ENCODE measurements at regions not wholly inside any gene's neighbourhood (a gene's known extent, or its start where the extent isn't known, plus 50 kb on each side); places are given as distances from the start of the nearest gene placed in this dataset.

GRCh38 chr5:51860532-51861018 lies 477.3 kb downstream of the ISL1 start:
- Histone ChIP-seq H3K27me3 (replicated peaks in 2 of 5; ENCODE audit: control insufficient read depth in 4 of 5, insufficient read depth in 5 of 5, low read length in 4 of 5) (no peaks in the 10 kb centered on the region), H3K4me1 (ENCODE audit: control extremely low read depth in 1 of 4, control insufficient read depth in 4 of 4, insufficient read depth in 4 of 4, low read length in 3 of 4) (no peaks in the 10 kb centered on the region), H3K4me3 (ENCODE audit: control insufficient read depth in 1 of 7, extremely low read depth in 1 of 7, insufficient read depth in 4 of 7, low read depth in 2 of 7, low read length in 6 of 7) (no peak overlapping the region), H3K27ac (ENCODE audit: insufficient read depth in 1 of 2, low read depth in 1 of 2, low read length in 2 of 2, poor library complexity in 1 of 2, severe bottlenecking in 2 of 2) (no peak overlapping the region), H3K36me3 (ENCODE audit: control insufficient read depth in 4 of 4, insufficient read depth in 4 of 4, low read length in 3 of 4) (no peaks in the 10 kb centered on the region), H3K9me3 (ENCODE audit: control extremely low read depth in 1 of 5, control insufficient read depth in 4 of 5, insufficient read depth in 2 of 5, low read depth in 1 of 5, low read length in 4 of 5) (no peaks in the 10 kb centered on the region)
- ChIA-PET CTCF (no interaction called here), POLR2A (no interaction called here)
- no peak for DNase-seq
- no CpG with 5 or more reads among the region's 1 CpG for WGBS (ENCODE audit: insufficient coverage)

- no peaks in the 10 kb centered on the region for H3K36me3 ChIP-seq (ENCODE audit: control insufficient read depth in 4 of 4, insufficient read depth in 4 of 4, low read length in 3 of 4)
- peaks cover 0 to 4% (median 0%) of the 10 kb centered on the region in 5 experiments for H3K9me3 ChIP-seq (ENCODE audit: control extremely low read depth in 1 of 5, control insufficient read depth in 4 of 5, insufficient read depth in 2 of 5, low read depth in 1 of 5, low read length in 4 of 5)
- no peak for DNase-seq
- ChIA-PET POLR2A (no interaction called here), CTCF (no interaction called here)
- no peak overlapping the region for H3K4me3 ChIP-seq (ENCODE audit: control insufficient read depth in 1 of 7, extremely low read depth in 1 of 7, insufficient read depth in 4 of 7, low read depth in 2 of 7, low read length in 6 of 7)
- no peaks in the 10 kb centered on the region for H3K4me1 ChIP-seq (ENCODE audit: control extremely low read depth in 1 of 4, control insufficient read depth in 4 of 4, insufficient read depth in 4 of 4, low read length in 3 of 4)
- no peaks in the 10 kb centered on the region for H3K27me3 ChIP-seq (replicated peaks in 2 of 5; ENCODE audit: control insufficient read depth in 4 of 5, insufficient read depth in 5 of 5, low read length in 4 of 5)
- WGBS (ENCODE audit: insufficient coverage), result 95% methylated on average over 2 of the region's 2 CpGs
- no peak overlapping the region for H3K27ac ChIP-seq (ENCODE audit: insufficient read depth in 1 of 2, low read depth in 1 of 2, low read length in 2 of 2, poor library complexity in 1 of 2, severe bottlenecking in 2 of 2)
Measured at GRCh38 chr5:51872144-51872543, 488.9 kb downstream of the ISL1 start.

GRCh38 chr5:51881901-51882300 lies 498.7 kb downstream of the ISL1 start:
- DNase-seq, result no peak
- H3K4me3 ChIP-seq (ENCODE audit: control insufficient read depth in 1 of 7, extremely low read depth in 1 of 7, insufficient read depth in 4 of 7, low read depth in 2 of 7, low read length in 6 of 7), result no peak overlapping the region
- no peak overlapping the region for H3K27ac ChIP-seq (ENCODE audit: insufficient read depth in 1 of 2, low read depth in 1 of 2, low read length in 2 of 2, poor library complexity in 1 of 2, severe bottlenecking in 2 of 2)
- no peaks in the 10 kb centered on the region for H3K36me3 ChIP-seq (ENCODE audit: control insufficient read depth in 4 of 4, insufficient read depth in 4 of 4, low read length in 3 of 4)
- ChIA-PET CTCF (interaction anchor here (1.6 kb wide), 1 partner anchor 11 kb away, joined by 3 read pairs; no protein-coding TSS in a partner anchor), POLR2A (no interaction called here)
- H3K4me1 ChIP-seq (ENCODE audit: control extremely low read depth in 1 of 4, control insufficient read depth in 4 of 4, insufficient read depth in 4 of 4, low read length in 3 of 4), result no peaks in the 10 kb centered on the region
- peaks cover 0 to 1% (median 0%) of the 10 kb centered on the region in 5 experiments for H3K9me3 ChIP-seq (ENCODE audit: control extremely low read depth in 1 of 5, control insufficient read depth in 4 of 5, insufficient read depth in 2 of 5, low read depth in 1 of 5, low read length in 4 of 5)
- no peaks in the 10 kb centered on the region for H3K27me3 ChIP-seq (replicated peaks in 2 of 5; ENCODE audit: control insufficient read depth in 4 of 5, insufficient read depth in 5 of 5, low read length in 4 of 5)

- no peak overlapping the region for H3K4me3 ChIP-seq (ENCODE audit: control insufficient read depth in 1 of 7, extremely low read depth in 1 of 7, insufficient read depth in 4 of 7, low read depth in 2 of 7, low read length in 6 of 7)
- ChIA-PET CTCF (interaction anchor here (1.6 kb wide), 1 partner anchor 10 kb away, joined by 3 read pairs; no protein-coding TSS in a partner anchor), POLR2A (no interaction called here)
- no peaks in the 10 kb centered on the region for H3K27me3 ChIP-seq (replicated peaks in 2 of 5; ENCODE audit: control insufficient read depth in 4 of 5, insufficient read depth in 5 of 5, low read length in 4 of 5)
- no peaks in the 10 kb centered on the region for H3K36me3 ChIP-seq (ENCODE audit: control insufficient read depth in 4 of 4, insufficient read depth in 4 of 4, low read length in 3 of 4)
- H3K9me3 ChIP-seq (ENCODE audit: control extremely low read depth in 1 of 5, control insufficient read depth in 4 of 5, insufficient read depth in 2 of 5, low read depth in 1 of 5, low read length in 4 of 5), result no peaks in the 10 kb centered on the region
- no peak for DNase-seq
- WGBS (ENCODE audit: insufficient coverage), result 40% methylated on average over 1 of the region's 1 CpG
- no peaks in the 10 kb centered on the region for H3K4me1 ChIP-seq (ENCODE audit: control extremely low read depth in 1 of 4, control insufficient read depth in 4 of 4, insufficient read depth in 4 of 4, low read length in 3 of 4)
- no peak overlapping the region for H3K27ac ChIP-seq (ENCODE audit: insufficient read depth in 1 of 2, low read depth in 1 of 2, low read length in 2 of 2, poor library complexity in 1 of 2, severe bottlenecking in 2 of 2)
Measured at GRCh38 chr5:51882647-51883046, 499.4 kb downstream of the ISL1 start.

GRCh38 chr5:51889703-51890102 lies 506.5 kb downstream of the ISL1 start:
- H3K27ac ChIP-seq (ENCODE audit: insufficient read depth in 1 of 2, low read depth in 1 of 2, low read length in 2 of 2, poor library complexity in 1 of 2, severe bottlenecking in 2 of 2), result no peak overlapping the region
- H3K9me3 ChIP-seq (ENCODE audit: control extremely low read depth in 1 of 5, control insufficient read depth in 4 of 5, insufficient read depth in 2 of 5, low read depth in 1 of 5, low read length in 4 of 5), result no peaks in the 10 kb centered on the region

GRCh38 chr5:51890435-51891116 lies 507.3 kb downstream of the ISL1 start:
- no peaks in the 10 kb centered on the region for H3K27me3 ChIP-seq (replicated peaks in 2 of 5; ENCODE audit: control insufficient read depth in 4 of 5, insufficient read depth in 5 of 5, low read length in 4 of 5)
- H3K36me3 ChIP-seq (ENCODE audit: control insufficient read depth in 4 of 4, insufficient read depth in 4 of 4, low read length in 3 of 4), result no peaks in the 10 kb centered on the region
- no peak overlapping the region for H3K27ac ChIP-seq (ENCODE audit: insufficient read depth in 1 of 2, low read depth in 1 of 2, low read length in 2 of 2, poor library complexity in 1 of 2, severe bottlenecking in 2 of 2)
- DNase-seq, result no peak
- WGBS (ENCODE audit: insufficient coverage), result no CpG with 5 or more reads among the region's 5 CpGs
- no peaks in the 10 kb centered on the region for H3K4me1 ChIP-seq (ENCODE audit: control extremely low read depth in 1 of 4, control insufficient read depth in 4 of 4, insufficient read depth in 4 of 4, low read length in 3 of 4)
- POLR2A ChIA-PET, result no interaction called here
- H3K4me3 ChIP-seq (ENCODE audit: control insufficient read depth in 1 of 7, extremely low read depth in 1 of 7, insufficient read depth in 4 of 7, low read depth in 2 of 7, low read length in 6 of 7), result no peak overlapping the region
- H3K9me3 ChIP-seq (ENCODE audit: control extremely low read depth in 1 of 5, control insufficient read depth in 4 of 5, insufficient read depth in 2 of 5, low read depth in 1 of 5, low read length in 4 of 5), result no peaks in the 10 kb centered on the region
- CTCF ChIA-PET, result no interaction called here

More at GRCh38 chr5:51889703-51890102, 506.5 kb downstream of the ISL1 start:
- no CpG with 5 or more reads among the region's 2 CpGs for WGBS (ENCODE audit: insufficient coverage)
- POLR2A ChIA-PET, result no interaction called here
- no peak overlapping the region for H3K4me3 ChIP-seq (ENCODE audit: control insufficient read depth in 1 of 7, extremely low read depth in 1 of 7, insufficient read depth in 4 of 7, low read depth in 2 of 7, low read length in 6 of 7)
- H3K36me3 ChIP-seq (ENCODE audit: control insufficient read depth in 4 of 4, insufficient read depth in 4 of 4, low read length in 3 of 4), result no peaks in the 10 kb centered on the region
- no peaks in the 10 kb centered on the region for H3K27me3 ChIP-seq (replicated peaks in 2 of 5; ENCODE audit: control insufficient read depth in 4 of 5, insufficient read depth in 5 of 5, low read length in 4 of 5)
- H3K4me1 ChIP-seq (ENCODE audit: control extremely low read depth in 1 of 4, control insufficient read depth in 4 of 4, insufficient read depth in 4 of 4, low read length in 3 of 4), result no peaks in the 10 kb centered on the region
- DNase-seq, result no peak
- CTCF ChIA-PET, result no interaction called here

GRCh38 chr5:51892680-51893079 lies 509.4 kb downstream of the ISL1 start:
- DNase-seq, result no peak
- no CpG with 5 or more reads among the region's 1 CpG for whole genome bisulfite sequencing (ENCODE audit: insufficient coverage)
- H3K27ac ChIP-seq (ENCODE audit: insufficient read depth in 1 of 2, low read depth in 1 of 2, low read length in 2 of 2, poor library complexity in 1 of 2, severe bottlenecking in 2 of 2), result no peak overlapping the region
- CTCF ChIA-PET, result interaction anchor here (1.0 kb wide), 1 partner anchor 11 kb away, joined by 3 read pairs; no protein-coding TSS in a partner anchor
- no peaks in the 10 kb centered on the region for H3K9me3 ChIP-seq (ENCODE audit: control extremely low read depth in 1 of 5, control insufficient read depth in 4 of 5, insufficient read depth in 2 of 5, low read depth in 1 of 5, low read length in 4 of 5)
- H3K4me1 ChIP-seq (ENCODE audit: control extremely low read depth in 1 of 4, control insufficient read depth in 4 of 4, insufficient read depth in 4 of 4, low read length in 3 of 4), result no peaks in the 10 kb centered on the region
- H3K36me3 ChIP-seq (ENCODE audit: control insufficient read depth in 4 of 4, insufficient read depth in 4 of 4, low read length in 3 of 4), result no peaks in the 10 kb centered on the region
- POLR2A ChIA-PET, result no interaction called here
- H3K4me3 ChIP-seq (ENCODE audit: control insufficient read depth in 1 of 7, extremely low read depth in 1 of 7, insufficient read depth in 4 of 7, low read depth in 2 of 7, low read length in 6 of 7), result no peak overlapping the region
- no peaks in the 10 kb centered on the region for H3K27me3 ChIP-seq (replicated peaks in 2 of 5; ENCODE audit: control insufficient read depth in 4 of 5, insufficient read depth in 5 of 5, low read length in 4 of 5)
